Right cardiac atrium (tissue), 5 donors: ENCODE measurements at regions not wholly inside any gene's neighbourhood (a gene's known extent, or its start where the extent isn't known, plus 50 kb on each side); places are given as distances from the start of the nearest gene placed in this dataset.
"Not testable (repeated sequence)": the region's sequence is repeated elsewhere in the genome, so short reads cannot be mapped to it uniquely, and the experiment has no call there.

Source experiments
- ATAC-seq, 2 donors: fragments of 200-7000 bp; cut with Tn5 transposase; one replicate each; pipeline versions ENCODE4 v1.8.0 to v1.9.1; 2020; ENCODE audit warnings: moderate library complexity in 2 of 2, mild to moderate bottlenecking in 1 of 2
- DNase-seq, 3 donors: peaks; one replicate each; pipeline ENCODE4 v3.0.0-alpha.2; 2020
- H3K27ac ChIP-seq: one replicate; pipeline ENCODE4 v1.5.1; 2013; ENCODE audit warnings: mild to moderate bottlenecking, low read length, control low read depth, moderate library complexity
- H3K27me3 ChIP-seq: one replicate; pipeline ENCODE4 v1.6.1; 2013; ENCODE audit not compliant: control insufficient read depth, insufficient read depth
- H3K4me1 ChIP-seq: one replicate; pipeline ENCODE4 v1.6.1; 2013; ENCODE audit warnings: low read length; ENCODE audit not compliant: control insufficient read depth, insufficient read depth
- H3K4me3 ChIP-seq: one replicate; pipeline ENCODE4 v1.5.1; 2013; ENCODE audit warnings: low read length, control low read depth
- H3K9me3 ChIP-seq: one replicate; pipeline ENCODE4 v1.6.1; 2013; ENCODE audit warnings: low read length; ENCODE audit not compliant: control insufficient read depth
- WGBS: extraction: QIAGEN DNeasy Blood & Tissue Kit; methylation state at CpG from one replicate; pipeline ENCODE4 v1.1.7; 2013; 5-methylcytosine and 5-hydroxymethylcytosine counted together
- intact Hi-C, 4 donors: fragments of 100-400 bp; cut with DNase I; formaldehyde crosslinking; loops; one replicate each; pipeline versions ENCODE4 v1.11.0 to v1.14.0; 2022 to 2023
- donor health status: healthy with polysubstance abuse.
- donor health status: DM: no; HTN: yes; CAD: no.
- donor health status: DM: no; HTN: no; CAD: no.
- donor health status: DM: no; HTN: yes; CAD: no; lungs with severe emphysema.
- donor health status: DM: yes; HTN: yes; CAD: no.

DNA sequence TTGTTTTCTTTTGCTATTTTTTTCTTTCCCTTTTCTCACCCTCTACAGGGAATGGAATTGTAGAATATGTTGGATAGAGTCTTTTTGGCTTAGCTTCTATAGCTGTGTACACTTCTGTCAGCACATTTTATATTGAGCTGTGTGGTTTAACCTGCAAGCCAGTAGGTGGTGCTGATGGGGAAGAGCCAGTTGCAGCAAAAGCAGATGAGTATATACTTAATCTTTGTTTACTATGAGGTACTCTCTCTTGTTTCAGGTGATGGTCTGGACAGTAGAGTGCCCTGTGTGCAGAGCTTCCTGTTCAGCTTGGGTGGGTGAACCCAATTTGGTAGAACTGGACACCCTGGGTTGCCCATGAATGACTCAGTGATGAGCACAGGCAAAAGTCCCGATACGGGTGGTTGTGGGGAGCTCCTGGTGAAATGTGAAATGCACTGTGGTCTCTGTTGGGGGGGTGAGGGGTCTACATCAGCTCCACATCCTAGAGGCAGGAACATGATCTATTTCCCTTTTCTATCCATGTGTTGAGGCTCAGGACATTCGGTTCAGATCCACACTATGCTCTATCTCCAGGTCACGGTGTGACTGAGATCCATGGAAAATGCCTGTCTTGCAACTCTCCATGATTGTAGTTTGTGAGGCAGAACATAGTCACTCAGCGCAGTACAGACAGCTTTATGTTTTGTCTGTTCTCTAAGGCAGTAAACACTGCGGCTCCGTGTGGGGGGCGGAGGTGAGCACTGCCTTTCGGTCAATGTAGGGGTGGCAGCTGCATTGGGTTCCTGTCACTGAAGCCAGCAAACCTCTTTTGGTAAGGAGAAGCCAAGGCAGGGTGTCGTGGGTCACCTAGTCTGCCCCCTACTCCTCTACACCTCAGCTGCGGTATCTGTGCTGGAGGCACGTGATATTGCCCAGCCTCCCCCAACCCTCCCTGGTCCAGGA is 353.2 kb downstream of the PRR16 start:
- DNase-seq (peak in 1 of 3 donors; percentile 20), ATAC-seq (no peak)
- WGBS = 91% methylated on average over 12 of the region's 12 CpGs
- Histone ChIP-seq H3K9me3 (no peaks in the 10 kb centered on the region), H3K27me3 (no peaks in the 10 kb centered on the region), H3K4me3 (no peak overlapping the region), H3K4me1 (no peaks in the 10 kb centered on the region), H3K27ac (no peak overlapping the region)
- intact Hi-C loops = no loop called here

DNA sequence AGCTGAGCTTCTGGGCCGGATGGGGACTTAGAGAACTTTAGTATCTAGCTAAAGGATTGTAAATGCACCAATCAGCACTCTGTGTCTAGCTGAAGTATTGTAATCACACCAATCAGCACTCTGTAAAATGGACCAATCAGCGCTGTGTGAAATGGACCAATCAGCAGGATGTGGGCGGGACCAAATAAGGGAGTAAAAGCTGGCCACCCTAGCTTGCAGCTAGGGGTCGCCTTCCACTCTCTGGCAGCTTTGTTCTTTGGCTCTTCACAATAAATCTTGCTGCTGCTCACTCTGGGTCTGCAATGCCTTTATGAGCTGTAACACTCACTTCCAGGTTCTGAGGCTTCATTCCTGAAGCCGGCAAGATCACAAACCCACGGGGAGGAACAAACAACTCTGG is 354.0 kb downstream of the PRR16 start:
- Histone ChIP-seq H3K4me1 (no peaks in the 10 kb centered on the region), H3K4me3 (no peak overlapping the region), H3K9me3 (no peaks in the 10 kb centered on the region), H3K27ac (no peak overlapping the region), H3K27me3 (no peaks in the 10 kb centered on the region)
- WGBS = 84% methylated on average over 6 of the region's 6 CpGs
- intact Hi-C loops = no loop called here
- ATAC-seq (no peak), DNase-seq (no peak)

DNA sequence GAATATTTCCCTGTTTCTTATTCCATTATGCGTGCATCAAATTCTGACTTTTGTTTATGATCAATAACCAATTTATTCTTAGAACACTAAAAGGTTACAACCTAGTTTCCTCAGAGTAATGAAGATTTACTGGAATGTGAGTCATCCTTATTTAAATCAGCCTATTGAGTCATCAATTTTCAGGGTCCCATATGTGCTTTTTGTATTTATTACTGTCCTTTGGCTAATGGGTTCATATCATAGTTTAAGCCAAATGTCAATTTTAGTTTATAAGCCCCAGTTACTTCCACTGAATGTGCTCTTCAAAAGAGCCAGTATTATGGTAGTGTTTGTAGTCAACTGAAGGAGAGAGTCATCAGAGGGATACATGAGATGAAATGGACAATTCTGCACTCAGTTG is 359.2 kb downstream of the PRR16 start:
- intact Hi-C loops = no loop called here
- DNase-seq (no peak), ATAC-seq (no peak)
- WGBS = 94% methylated on average over 1 of the region's 1 CpG
- no peaks in the 10 kb centered on the region for H3K4me1 ChIP-seq
- no peak overlapping the region for H3K4me3 ChIP-seq
- no peaks in the 10 kb centered on the region for H3K9me3 ChIP-seq
- H3K27me3 ChIP-seq = no peaks in the 10 kb centered on the region
- H3K27ac ChIP-seq = no peak overlapping the region

DNA sequence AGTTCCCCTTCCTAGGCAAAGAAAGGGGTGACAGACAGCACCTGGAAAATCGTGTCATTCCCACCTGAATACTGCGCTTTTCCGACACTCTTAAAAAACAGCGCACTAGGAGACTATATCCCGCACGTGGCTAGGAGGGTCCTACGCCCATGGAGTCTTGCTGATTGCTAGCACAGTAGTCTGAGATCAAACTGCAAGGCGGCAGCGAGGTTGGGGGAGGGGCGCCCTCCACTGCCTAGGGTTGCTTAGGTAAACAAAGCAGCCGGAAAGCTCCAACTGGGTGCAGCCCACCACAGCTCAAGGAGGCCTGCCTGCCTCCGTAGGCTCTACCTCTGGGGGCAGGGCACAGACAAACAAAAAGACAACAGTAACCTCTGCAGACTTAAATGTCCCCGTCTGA is 367.5 kb downstream of the PRR16 start:
- DNase-seq, intact Hi-C loops, H3K4me1 ChIP-seq, H3K27ac ChIP-seq, H3K27me3 ChIP-seq, ATAC-seq, H3K4me3 ChIP-seq, H3K9me3 ChIP-seq: not testable (repeated sequence)
- 85% methylated on average over 13 of the region's 13 CpGs for WGBS

DNA sequence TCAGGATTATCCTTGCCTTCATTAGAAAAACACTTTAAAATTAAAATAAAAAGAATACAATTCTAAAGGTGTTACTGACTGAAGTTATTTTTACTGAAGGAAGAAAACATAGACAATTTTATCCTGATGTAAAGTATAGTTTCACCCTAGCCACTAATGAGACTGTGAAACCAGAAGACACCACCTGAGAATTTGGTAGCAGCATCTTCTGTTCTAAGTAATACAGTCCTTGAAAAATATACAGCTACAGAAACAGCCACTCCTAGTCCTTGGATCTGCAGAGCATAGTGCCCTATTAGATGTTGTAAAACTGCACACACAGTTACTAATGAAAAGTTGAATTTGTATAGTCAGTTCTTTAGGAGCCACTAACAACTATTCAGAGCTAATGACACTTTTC is 377.7 kb downstream of the PRR16 start:
- intact Hi-C loops = no loop called here

DNA sequence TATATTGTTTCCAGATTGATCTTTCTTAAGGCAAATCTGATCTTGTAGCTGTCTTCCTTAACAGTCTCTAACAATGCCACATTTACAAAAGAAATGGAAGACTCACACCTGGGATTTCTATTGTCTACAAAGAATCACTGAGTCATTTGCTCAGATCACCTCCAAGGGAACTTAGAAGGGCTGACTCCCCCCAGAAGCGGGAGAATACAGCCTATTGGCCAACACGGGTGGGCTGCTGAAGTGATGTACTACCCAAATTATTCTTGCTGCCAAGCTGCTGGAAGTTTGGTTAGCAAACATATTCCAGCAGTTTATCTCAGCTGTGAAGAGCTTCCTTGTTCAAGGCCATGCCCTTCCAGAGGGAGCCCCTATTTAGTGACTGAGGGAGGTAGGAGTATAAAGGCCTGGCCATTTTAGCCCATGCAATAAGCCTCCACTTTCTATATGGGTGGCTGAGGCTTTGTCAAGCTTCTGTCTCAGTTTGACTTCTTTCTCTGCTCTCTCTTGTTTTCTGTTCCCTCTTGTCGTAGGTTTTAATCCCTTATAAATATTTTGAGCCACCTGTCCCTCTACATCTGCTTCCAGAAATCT is 379.4 kb downstream of the PRR16 start:
- Histone ChIP-seq H3K4me1 (no peaks in the 10 kb centered on the region), H3K9me3 (no peaks in the 10 kb centered on the region), H3K27ac (no peak overlapping the region), H3K4me3 (no peak overlapping the region), H3K27me3 (no peaks in the 10 kb centered on the region)
- intact Hi-C loops = no loop called here
- no peak for DNase-seq
- 69% methylated on average over 3 of the region's 3 CpGs for WGBS
- no peak for ATAC-seq

More for the DNA sequence above, 377.7 kb downstream of the PRR16 start:
- Histone ChIP-seq H3K4me1 (no peaks in the 10 kb centered on the region), H3K9me3 (no peaks in the 10 kb centered on the region), H3K4me3 (no peak overlapping the region), H3K27me3 (no peaks in the 10 kb centered on the region), H3K27ac (no peak overlapping the region)
- DNase-seq (no peak), ATAC-seq (no peak)

DNA sequence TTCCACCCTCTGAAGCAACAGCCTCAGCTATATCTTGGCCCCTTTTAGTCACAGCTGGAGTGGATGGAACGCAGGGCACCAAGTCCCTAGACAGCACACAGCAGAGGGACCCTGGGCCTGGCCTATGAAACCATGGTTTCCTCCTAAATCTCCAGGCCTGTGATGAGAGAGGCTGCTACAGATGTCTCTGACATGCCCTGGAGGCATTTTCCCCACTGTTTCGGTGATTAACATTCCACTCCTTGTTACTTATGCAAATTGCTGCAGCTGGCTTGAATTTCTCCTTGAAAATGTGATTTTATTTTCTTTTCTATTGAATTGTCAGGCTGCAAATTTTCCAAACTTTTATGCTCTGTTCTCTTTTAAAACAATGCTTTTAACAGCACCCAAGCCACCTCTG is 384.8 kb downstream of the PRR16 start:
- Histone ChIP-seq H3K9me3 (no peaks in the 10 kb centered on the region), H3K4me1 (no peaks in the 10 kb centered on the region), H3K4me3 (no peak overlapping the region), H3K27me3 (no peaks in the 10 kb centered on the region), H3K27ac (no peak overlapping the region)
- DNase-seq (no peak), ATAC-seq (no peak)
- intact Hi-C loops = no loop called here
- WGBS = 71% methylated on average over 2 of the region's 2 CpGs

DNA sequence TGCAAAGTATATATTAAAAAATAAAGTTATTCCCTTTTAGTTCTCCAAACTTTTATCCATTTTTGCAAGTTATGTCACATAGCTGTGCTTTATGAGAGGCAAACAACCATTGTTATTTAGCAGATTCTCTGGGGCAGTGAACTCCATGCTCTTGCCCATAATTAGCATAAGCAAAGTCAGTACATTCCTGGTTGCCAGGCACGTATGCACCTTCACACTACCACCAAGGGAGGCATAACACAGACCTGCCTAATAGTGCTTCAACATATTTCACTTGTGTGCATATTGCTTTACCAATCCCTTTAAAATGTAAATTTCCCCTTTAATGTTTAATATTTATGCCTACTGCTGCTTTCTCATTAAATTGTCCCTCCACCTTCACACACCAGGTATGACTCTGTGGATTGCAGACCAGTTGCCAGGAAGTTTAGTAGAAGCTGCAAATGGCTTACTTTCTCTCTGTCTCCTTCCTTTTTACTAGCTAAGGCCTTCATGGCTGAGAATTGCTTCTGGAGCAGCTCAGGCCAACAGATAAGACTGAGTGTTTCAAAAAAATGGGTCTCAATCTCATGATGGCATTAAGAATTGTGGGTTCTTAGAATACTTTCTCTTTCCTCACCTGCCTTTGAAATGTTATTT is 388.2 kb downstream of the PRR16 start:
- no peak overlapping the region for H3K4me3 ChIP-seq
- 61% methylated on average over 1 of the region's 1 CpG for WGBS
- ATAC-seq (no peak), DNase-seq (no peak)
- no peaks in the 10 kb centered on the region for H3K27me3 ChIP-seq
- H3K27ac ChIP-seq = no peak overlapping the region
- intact Hi-C loops = no loop called here
- no peaks in the 10 kb centered on the region for H3K9me3 ChIP-seq
- H3K4me1 ChIP-seq = no peaks in the 10 kb centered on the region

DNA sequence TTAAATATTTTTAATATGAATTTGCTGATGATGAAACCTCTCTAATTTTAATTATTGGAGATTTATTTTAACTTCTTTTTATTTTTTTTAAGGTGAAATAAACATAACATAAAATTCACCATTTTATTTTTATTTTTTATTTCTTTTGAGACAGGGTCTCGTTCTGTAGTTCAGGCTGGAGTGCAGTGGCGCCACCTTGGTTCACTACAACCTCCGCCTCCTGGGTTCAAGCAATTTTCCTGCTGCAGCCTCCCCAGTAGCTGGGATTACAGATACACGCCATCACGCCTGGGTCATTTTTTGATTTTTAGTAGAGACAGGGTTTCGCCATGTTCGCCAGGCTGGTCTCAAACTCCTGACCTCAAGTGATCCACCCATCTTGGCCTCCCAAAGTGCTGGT is 402.9 kb downstream of the PRR16 start:
- no peak overlapping the region for H3K4me3 ChIP-seq
- 88% methylated on average over 7 of the region's 7 CpGs for WGBS
- DNase-seq (no peak), ATAC-seq (no peak)
- no peaks in the 10 kb centered on the region for H3K4me1 ChIP-seq
- H3K27ac ChIP-seq = no peak overlapping the region
- H3K27me3 ChIP-seq = no peaks in the 10 kb centered on the region
- no peaks in the 10 kb centered on the region for H3K9me3 ChIP-seq
- intact Hi-C loops = no loop called here

DNA sequence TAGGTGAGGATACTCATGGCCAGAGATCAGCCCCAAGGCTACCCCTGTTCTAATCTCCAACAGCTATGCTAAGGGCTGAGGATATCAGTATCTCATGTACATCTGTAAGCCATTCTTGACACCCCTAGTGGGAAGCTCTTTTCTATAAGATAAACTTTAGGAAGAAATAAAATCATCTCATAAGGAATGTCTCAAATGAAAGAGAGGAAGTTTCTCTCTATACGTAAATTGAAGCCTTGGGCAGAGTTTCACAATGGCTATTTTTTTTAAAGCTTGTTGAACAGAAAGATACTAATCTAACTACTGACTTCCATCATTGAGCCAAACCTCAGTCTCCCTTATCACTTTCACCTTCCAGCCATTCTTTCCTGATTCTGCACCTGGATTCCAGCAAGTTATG is 405.7 kb downstream of the PRR16 start:
- WGBS = 79% methylated on average over 1 of the region's 1 CpG
- Histone ChIP-seq H3K4me3 (no peak overlapping the region), H3K27ac (no peak overlapping the region), H3K9me3 (no peaks in the 10 kb centered on the region), H3K4me1 (no peaks in the 10 kb centered on the region), H3K27me3 (no peaks in the 10 kb centered on the region)
- intact Hi-C loops = no loop called here
- ATAC-seq = no peak
- no peak for DNase-seq

DNA sequence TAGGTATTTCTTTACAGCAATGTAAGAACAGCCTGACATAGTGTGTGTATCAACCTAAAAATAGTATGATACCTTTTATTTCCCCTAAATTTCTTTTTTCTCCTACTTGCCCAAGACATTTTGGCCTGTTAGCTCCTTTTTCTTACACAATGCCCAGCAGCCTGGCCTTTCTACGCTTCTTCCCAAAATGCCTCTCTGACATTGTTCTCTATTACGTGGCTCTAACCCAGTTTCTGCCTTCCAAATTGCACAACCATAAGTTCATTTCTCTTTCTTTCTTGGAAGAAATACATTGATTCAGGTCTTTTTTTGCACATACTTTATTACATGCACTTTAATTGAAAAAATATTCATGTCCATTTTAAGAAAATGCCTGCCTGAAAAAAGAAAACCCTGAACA is 408.2 kb downstream of the PRR16 start:
- intact Hi-C loops = no loop called here
- Histone ChIP-seq H3K27ac (no peak overlapping the region), H3K4me1 (no peaks in the 10 kb centered on the region), H3K4me3 (no peak overlapping the region), H3K27me3 (no peaks in the 10 kb centered on the region), H3K9me3 (no peaks in the 10 kb centered on the region)
- no peak for ATAC-seq
- WGBS = 75% methylated on average over 2 of the region's 2 CpGs
- DNase-seq = no peak
